Endothelial cell of umbilical vein (primary cell): ENCODE measurements at regions not wholly inside any gene's neighbourhood (a gene's known extent, or its start where the extent isn't known, plus 50 kb on each side); places are given as distances from the start of the nearest gene placed in this dataset.

Experiments used
- BruUV-seq: library from RNA; stranded (reverse); fragments of 400-500 nt; replicated peaks from 2 replicates; lab custom pipeline; 2021; lab: Mats Ljungman, UMichigan
- CTCF ChIA-PET: fragments of 300-600, 350-600 bp; sonication (Branson Sonifier 250); formaldehyde crosslinking; loops from one replicate; lab custom pipeline; 2021; ENCODE audit warnings: antibody characterized with exemption, inconsistent platforms; lab: Charles Lee
- POLR2A ChIA-PET: fragments of 300-600, 350-600 bp; sonication (Branson Sonifier 250); formaldehyde crosslinking; loops from one replicate; lab custom pipeline; 2021; ENCODE audit warnings: antibody characterized with exemption, inconsistent platforms; lab: Charles Lee
- DNase-seq: peaks from one replicate; pipeline ENCODE4 v3.0.0-alpha.2; 2011; ENCODE audit warnings: low read depth, low spot score
- FAIRE-seq: peaks from 2 replicates; lab custom pipeline; 2011; peaks lifted over from hg19 to GRCh38; lab: Jason Lieb, UNC
- H2AFZ ChIP-seq: 2 replicates; pipeline ENCODE4 v1.6.0; 2012; ENCODE audit warnings: low read depth, low read length, control low read depth, inconsistent platforms
- H3K27ac ChIP-seq: 2 replicates; pipeline ENCODE4 v1.5.1; 2011; ENCODE audit warnings: low read depth, mild to moderate bottlenecking, control low read depth, low read length, moderate library complexity; ENCODE audit not compliant: insufficient read depth
- H3K27me3 ChIP-seq, 2 experiments: 2 replicates each; pipeline versions ENCODE4 v1.6.0 to v1.6.1; 2011; ENCODE audit warnings: low read length in 2 of 2, mixed read lengths in 1 of 2; ENCODE audit not compliant: control insufficient read depth in 2 of 2, insufficient read depth in 2 of 2
- H3K36me3 ChIP-seq, 2 experiments: 2 replicates in 1 of 2; 3 replicates in 1 of 2; pipeline ENCODE4 v1.5.1; 2011; ENCODE audit warnings: low read length in 2 of 2, mild to moderate bottlenecking in 1 of 2, moderate library complexity in 1 of 2; ENCODE audit not compliant: control insufficient read depth in 2 of 2, insufficient read depth in 2 of 2; ENCODE audit errors: extremely low read depth in 1 of 2
- H3K4me1 ChIP-seq: 3 replicates; pipeline ENCODE4 v1.5.1; 2011; ENCODE audit warnings: mild to moderate bottlenecking, low read length; ENCODE audit not compliant: control insufficient read depth, insufficient read depth; ENCODE audit errors: extremely low read depth
- H3K4me2 ChIP-seq: 2 replicates; pipeline ENCODE4 v1.6.1; 2011; ENCODE audit warnings: low read length, control low read depth, mixed read lengths; ENCODE audit not compliant: insufficient read depth
- H3K4me3 ChIP-seq, 3 experiments: fragments of 200-600 bp in 1 of 3; sonication (generic), shearing (Covaris generic) in 1 of 3; replicated peaks in 1 of 3; 2 replicates each; pipeline ENCODE4 v1.5.1; 2011 to 2016; ENCODE audit warnings: control low read depth in 3 of 3, low read length in 3 of 3, mild to moderate bottlenecking in 2 of 3, inconsistent platforms in 1 of 3, low read depth in 1 of 3, moderate library complexity in 1 of 3; ENCODE audit not compliant: insufficient read depth in 1 of 3
- H3K79me2 ChIP-seq: 2 replicates; pipeline ENCODE4 v1.6.0; 2012; ENCODE audit warnings: low read length, inconsistent platforms; ENCODE audit not compliant: control insufficient read depth, insufficient read depth
- H3K9ac ChIP-seq: replicated peaks from 2 replicates; pipeline ENCODE3; 2011; ENCODE audit warnings: low read length, control low read depth; ENCODE audit not compliant: insufficient read depth; ENCODE audit errors: extremely low read depth
- H3K9me1 ChIP-seq: replicated peaks from 3 replicates; pipeline ENCODE4 v1.6.0; 2011; ENCODE audit warnings: mild to moderate bottlenecking, low read length; ENCODE audit not compliant: control insufficient read depth, insufficient read depth; ENCODE audit errors: extremely low read depth
- H3K9me3 ChIP-seq: replicated peaks from 2 replicates; pipeline ENCODE4 v1.5.1; 2012; ENCODE audit warnings: low read length, inconsistent platforms; ENCODE audit not compliant: control insufficient read depth, insufficient read depth
- H4K20me1 ChIP-seq: replicated peaks from 2 replicates; pipeline ENCODE3; 2011; ENCODE audit warnings: mild to moderate bottlenecking, low read length; ENCODE audit not compliant: control insufficient read depth, insufficient read depth; ENCODE audit errors: extremely low read depth
- CTCF ChIP-seq, 2 donors: IDR thresholded peaks; 1 replicate in 1 of 2; 2 replicates in 1 of 2; pipeline ENCODE4 v1.5.1; 2011; ENCODE audit warnings: low read length in 2 of 2, mild to moderate bottlenecking in 2 of 2, moderate library complexity in 2 of 2, control low read depth in 1 of 2, inconsistent platforms in 1 of 2, low read depth in 1 of 2; ENCODE audit not compliant: insufficient read depth in 1 of 2; ENCODE audit errors: extremely low read depth in 1 of 2
- EZH2 ChIP-seq: IDR thresholded peaks from 2 replicates; pipeline ENCODE4 v1.6.1; 2012; ENCODE audit warnings: borderline replicate concordance, low read depth, mild to moderate bottlenecking, moderate library complexity, low read length, inconsistent platforms; ENCODE audit not compliant: severe bottlenecking
- FOS ChIP-seq: IDR thresholded peaks from 2 replicates; pipeline ENCODE4 v1.6.1; 2011; ENCODE audit warnings: mild to moderate bottlenecking, low read length, moderate library complexity, borderline replicate concordance; ENCODE audit not compliant: insufficient read depth
- GATA2 ChIP-seq: IDR thresholded peaks from 2 replicates; pipeline ENCODE4 v1.7.0; 2011; ENCODE audit warnings: low read depth, mild to moderate bottlenecking, moderate library complexity, mixed read lengths, low read length; ENCODE audit not compliant: insufficient read length, insufficient read depth
- JUN ChIP-seq: IDR thresholded peaks from 2 replicates; pipeline ENCODE4 v1.6.1; 2011; ENCODE audit warnings: borderline replicate concordance, low read depth; ENCODE audit not compliant: insufficient read length, insufficient read depth
- MAX ChIP-seq: IDR thresholded peaks from 2 replicates; pipeline ENCODE4 v1.6.1; 2011; ENCODE audit not compliant: insufficient read depth, insufficient read length
- MYC ChIP-seq: IDR thresholded peaks from one replicate; pipeline ENCODE4 v1.6.1; 2011; ENCODE audit warnings: mild to moderate bottlenecking, low read depth, low read length
- POLR2A ChIP-seq: IDR thresholded peaks from 2 replicates; pipeline ENCODE4 v1.6.1; 2012; ENCODE audit warnings: low read depth, mild to moderate bottlenecking, control low read depth, low read length
- POLR2AphosphoS5 ChIP-seq: IDR thresholded peaks from 2 replicates; pipeline ENCODE4 v1.6.1; 2012; ENCODE audit warnings: low read depth, mild to moderate bottlenecking, control low read depth, low read length, moderate library complexity; ENCODE audit not compliant: insufficient read depth
- dilution Hi-C: fragments of 300-500 bp; cut with MboI; formaldehyde crosslinking; loops from one replicate; pipeline ENCODE4 v1.15.0; 2019; ENCODE audit warnings: low sequenced_read_pairs; ENCODE audit not compliant: extremely low pct_ligation_motif_present
- intact Hi-C: fragments of 100-400 bp; cut with micrococcal nuclease; formaldehyde crosslinking; loops from one replicate; pipeline ENCODE4 v1.10.0; 2022

GRCh38 chr14:44785096-44785495 is 176.7 kb downstream of the KLHL28 start:
- no peak overlapping the region for H3K9ac ChIP-seq
- no peaks in the 10 kb centered on the region for H3K79me2 ChIP-seq
- no peaks in the 10 kb centered on the region for H4K20me1 ChIP-seq
- no peaks in the 10 kb centered on the region for H3K9me1 ChIP-seq
- no TSS peak for BruUV-seq
- FAIRE-seq (no peak), DNase-seq (no peak)
- TF ChIP-seq GATA2 (no peak), POLR2AphosphoS5 (no peak), EZH2 (no peak), MYC (no peak), MAX (no peak), CTCF (IDR thresholded peaks at IDR 0.05; ENCODE audit: extremely low read depth in 1 of 2, insufficient read depth in 1 of 2, low read depth in 1 of 2, low read length in 2 of 2) (no peak), JUN (no peak), FOS (no peak), POLR2A (no peak)
- H3K4me2 ChIP-seq: no peak overlapping the region
- no peak overlapping the region for H2AFZ ChIP-seq
- H3K27me3 ChIP-seq: no peaks in the 10 kb centered on the region
- no peaks in the 10 kb centered on the region for H3K9me3 ChIP-seq
- H3K36me3 ChIP-seq: no peaks in the 10 kb centered on the region
- H3K27ac ChIP-seq: no peak overlapping the region
- H3K4me3 ChIP-seq: no peak overlapping the region
- ChIA-PET POLR2A (no interaction called here), CTCF (no interaction called here)
- H3K4me1 ChIP-seq: no peaks in the 10 kb centered on the region
- intact Hi-C loops: no loop called here
- dilution Hi-C loops: no loop called here
